ENCODE measurements at regions not wholly inside any gene's neighbourhood (a gene's known extent, or its start where the extent isn't known, plus 50 kb on each side); places are given as distances from the start of the nearest gene placed in this dataset.

DNA sequence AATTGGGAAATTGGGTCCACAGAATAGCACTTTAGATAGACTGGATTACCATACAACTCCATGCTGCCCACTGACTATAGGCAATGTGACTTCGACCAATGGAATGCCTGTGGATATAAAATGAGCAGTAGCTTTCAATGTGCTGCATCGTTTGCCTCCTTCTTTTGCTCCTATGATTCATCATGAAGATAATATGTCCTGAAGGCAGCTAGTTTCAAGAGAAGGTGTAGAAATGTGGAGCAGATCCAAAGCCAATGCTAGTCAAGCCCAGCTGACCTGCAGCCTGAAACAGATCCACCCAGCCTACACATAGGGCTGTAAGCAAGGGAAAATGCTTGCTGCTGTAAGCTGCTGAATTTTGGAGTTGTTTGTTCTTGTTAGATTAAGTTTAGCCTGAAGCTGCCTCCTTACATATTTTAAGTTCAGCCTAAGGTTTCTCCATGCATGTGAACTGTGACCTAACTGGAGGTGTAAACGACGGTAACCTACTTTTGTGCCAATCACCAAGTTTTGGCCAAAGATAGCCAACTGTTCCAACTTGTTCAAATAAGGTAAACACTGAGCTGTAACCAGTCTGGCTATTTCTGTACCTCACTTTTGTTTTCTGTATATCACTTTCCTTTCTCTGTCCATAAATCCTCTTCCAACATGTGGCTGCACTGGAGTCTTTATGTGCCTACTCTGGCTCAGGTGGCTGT is 169.1 kb upstream of the AVPR1A start:
- no peak for DNase-seq

DNA sequence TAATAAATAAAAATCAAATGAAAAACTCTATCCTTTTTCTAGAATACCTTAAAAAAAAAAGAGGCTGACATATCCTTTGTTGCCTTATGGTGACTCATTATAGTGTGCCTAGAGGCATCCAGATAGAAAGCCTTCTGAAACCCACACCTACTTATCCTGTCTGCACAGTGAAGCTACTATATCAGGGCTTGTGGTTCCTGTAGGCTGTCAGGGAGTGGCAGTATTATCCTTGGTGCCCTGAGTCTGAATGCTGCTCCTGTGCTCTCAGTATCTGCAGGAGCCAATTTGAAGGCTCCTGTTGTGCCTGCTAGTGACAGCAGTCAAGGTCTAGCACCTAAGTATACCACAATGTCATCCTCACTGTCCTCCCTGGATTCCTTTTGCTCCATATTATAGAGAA is 168.4 kb upstream of the AVPR1A start:
- peak in 1 of 56 donors; percentile 0 for DNase-seq

DNA sequence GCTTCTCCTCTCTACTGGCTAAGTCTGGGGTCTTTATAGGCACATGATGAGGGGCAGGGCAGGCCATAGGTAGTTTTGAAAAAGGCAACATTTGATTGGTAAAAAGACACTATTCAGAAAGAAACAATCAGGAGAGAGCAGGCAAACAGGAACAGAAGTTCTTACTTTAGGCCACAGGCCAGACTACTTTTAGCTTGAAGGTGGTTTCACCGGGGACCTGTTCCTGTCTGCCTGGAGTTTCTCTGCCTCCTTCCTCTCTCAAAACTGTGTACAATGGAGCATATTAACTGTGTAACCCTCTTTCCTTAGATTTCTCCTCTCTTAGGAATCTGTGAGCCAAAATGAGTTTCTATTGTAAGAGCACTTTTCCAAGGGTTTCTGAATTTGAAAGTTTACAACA is 167.9 kb upstream of the AVPR1A start:
- no peak for DNase-seq

DNA sequence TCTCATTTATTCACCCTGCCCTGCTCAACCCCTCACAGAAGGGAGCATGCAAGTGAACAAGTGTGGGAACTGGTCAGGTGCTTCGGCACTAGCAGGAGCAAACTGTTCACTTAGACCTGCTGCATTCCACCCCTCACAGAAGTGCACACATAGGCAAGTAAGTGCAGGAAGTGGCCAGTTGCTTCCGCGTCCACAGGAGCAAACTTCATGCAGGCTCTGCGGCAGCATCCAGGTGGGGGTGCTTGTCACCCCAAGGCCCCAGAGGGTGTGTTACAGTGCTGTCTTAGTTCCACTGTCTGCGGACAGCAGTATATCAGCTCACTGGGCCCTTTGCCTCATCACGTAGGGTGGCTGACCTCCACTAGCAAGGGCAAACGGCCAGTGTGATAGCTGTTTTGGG is 167.3 kb upstream of the AVPR1A start:
- no peak for DNase-seq

DNA sequence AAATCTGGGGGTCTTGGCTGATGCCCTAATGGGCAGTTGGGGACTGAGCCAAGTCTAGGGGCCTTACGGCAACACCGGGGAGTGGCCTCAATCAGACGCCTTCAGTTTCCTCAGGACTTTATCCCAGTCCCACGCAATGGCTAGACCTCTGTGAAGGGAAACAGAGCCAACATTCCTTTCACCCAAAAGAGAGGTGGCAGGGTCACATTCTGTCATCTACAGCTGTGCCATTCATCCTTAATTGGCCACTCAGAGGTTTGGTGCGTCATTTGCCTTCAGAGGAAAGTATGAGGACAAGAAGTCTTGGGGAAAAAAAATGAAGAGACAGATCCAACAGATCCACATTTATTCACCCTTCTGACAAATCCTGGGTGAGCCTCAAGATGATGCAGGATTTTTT is 166.9 kb upstream of the AVPR1A start:
- DNase-seq, result no peak

DNA sequence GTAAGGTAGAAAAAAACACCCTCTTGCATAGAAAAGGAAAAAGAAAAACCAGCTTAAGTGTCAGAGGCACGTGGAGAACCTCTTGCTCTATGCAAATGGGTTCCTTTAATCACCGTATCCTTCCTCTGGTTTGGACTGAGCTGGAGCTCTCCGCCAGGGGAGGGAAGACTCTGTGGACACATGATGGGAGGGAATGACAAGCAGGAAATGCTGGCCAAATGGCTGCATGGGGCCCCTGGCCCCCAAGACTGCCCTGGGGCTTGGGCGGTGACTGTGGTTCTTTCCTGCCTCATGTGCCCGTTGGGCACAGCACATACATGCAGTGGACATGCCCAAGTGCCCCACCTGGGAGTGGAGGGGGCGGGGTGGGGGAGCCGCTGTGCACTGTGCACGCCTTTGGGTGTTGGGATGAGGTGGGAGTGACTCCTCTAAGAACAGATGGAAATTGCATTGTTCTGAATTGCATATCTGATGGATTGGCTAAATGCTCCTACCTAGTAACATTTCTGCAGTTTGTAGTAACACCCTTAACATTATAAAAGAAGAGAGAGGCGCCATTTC is 166.4 kb upstream of the AVPR1A start:
- no peak for DNase-seq

DNA sequence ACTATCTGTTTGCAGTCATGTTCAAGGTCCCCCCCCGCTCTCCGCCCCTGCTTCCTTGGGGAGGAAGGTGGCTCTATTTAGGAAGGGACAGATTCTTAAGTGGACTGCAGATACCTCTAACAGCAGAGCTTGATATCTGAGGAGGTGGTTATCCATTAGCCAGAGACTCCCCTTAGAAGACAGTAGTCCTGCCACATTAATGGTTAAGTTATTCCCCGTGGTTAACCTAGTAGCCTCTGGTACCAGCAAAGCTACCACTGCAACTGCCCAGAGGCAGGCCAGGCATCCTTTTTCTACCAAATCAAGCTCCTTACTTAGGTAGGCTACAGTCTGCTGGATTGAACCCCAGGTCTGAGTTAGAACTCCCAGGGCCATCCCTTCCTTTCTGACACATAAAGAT is 162.1 kb upstream of the AVPR1A start:
- no peak for DNase-seq

DNA sequence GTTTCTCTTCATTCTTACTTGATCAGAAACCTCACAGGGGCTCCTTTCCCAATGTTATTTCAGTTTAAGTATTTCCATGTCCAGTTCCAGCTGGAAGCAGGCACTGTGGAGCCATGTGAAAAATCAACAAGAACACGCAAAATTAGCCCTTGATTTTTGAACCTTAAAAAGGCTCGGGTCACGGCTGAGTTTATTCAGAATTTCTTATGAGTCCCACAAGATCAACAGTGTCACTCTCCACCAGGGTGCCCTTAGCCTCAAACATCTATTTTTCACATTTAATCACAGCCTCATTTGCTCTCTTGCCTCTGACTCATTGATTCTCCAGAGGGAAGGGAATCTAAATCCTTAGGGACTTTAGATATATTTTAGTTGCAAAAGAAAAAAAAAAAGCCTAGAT is 157.7 kb upstream of the AVPR1A start:
- no peak for DNase-seq

DNA sequence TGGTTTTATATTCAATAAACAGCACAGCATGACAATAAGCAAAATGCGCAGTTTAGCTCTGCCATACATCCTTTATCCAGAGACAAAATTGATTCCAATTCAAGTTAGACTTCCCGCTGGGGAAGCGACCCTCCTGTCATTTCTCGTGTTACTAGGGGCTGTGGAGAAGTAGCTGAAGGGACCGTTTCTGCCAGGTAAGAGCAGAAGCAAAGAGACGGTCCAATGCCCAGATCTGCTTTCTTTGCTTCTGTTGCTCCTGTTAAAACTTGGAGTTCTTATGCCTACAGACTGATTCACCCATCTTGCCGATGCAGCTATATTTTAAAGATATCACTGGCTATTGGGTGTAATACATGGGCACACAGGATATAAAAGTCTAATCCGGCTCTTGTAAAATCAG is 156.8 kb upstream of the AVPR1A start:
- DNase-seq, result no peak

DNA sequence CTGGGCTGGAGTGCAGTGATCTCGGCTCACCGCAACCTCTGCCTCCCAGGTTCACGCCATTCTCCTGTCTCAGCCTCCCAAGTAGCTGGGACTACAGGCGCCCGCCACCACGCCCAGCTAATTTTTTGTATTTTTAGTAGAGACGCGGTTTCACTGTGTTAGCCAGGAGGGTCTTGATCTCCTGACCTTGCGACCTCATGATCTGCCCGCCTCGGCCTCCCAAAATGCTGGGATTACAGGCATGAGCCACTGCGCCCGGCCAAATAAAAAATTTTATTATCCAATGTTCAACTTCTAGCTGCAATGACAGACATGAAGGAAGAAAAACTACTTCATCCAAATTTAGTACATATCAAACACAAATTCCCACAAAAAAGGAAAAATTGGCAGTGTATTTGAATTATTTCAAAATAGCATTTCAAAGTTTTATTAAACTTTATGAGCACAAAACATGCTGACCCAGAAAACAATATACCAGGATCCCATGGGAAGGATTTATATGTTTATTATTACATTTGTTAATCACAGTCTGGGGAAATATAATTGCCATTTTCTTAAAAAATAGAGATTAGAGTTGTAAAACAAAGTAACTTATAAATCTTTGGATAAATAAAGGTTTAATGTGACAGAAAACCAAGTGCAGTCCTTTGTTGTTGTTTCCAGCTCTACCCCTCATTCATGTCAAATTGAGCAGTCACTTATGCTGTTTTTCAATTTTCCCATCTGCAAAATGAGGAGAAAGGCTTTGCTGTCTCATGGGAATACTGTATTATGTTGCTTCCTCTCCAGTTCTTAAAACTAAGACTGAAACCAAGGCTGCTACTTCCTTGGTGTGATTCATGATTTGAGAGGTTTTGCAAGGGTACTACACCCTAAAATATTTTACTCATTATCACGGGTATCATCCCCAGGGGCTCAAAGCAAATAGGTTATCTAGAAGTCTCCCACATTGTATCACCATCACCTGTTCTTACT is 155.2 kb upstream of the AVPR1A start:
- no peak for DNase-seq

DNA sequence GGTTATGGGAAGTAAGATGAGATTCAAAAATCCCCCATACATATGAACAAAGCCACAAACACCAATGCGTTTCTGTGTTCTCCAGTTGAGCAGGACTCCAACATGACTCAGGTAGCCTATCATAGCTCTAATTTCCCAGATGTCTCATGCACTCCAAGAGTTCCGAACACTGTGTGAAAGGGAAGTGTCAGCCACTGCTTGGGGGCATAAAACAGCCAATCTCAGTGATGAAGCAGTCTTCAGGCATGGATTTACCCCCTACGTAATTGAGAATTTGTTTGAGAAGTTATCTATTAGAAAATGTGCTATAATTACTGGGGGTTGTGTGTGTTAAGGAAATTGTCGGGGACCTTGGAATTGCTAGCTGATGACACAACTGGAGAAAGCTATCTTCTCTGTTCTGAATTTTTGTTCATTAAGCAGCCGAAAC is 153.9 kb upstream of the AVPR1A start:
- no peak for DNase-seq

DNA sequence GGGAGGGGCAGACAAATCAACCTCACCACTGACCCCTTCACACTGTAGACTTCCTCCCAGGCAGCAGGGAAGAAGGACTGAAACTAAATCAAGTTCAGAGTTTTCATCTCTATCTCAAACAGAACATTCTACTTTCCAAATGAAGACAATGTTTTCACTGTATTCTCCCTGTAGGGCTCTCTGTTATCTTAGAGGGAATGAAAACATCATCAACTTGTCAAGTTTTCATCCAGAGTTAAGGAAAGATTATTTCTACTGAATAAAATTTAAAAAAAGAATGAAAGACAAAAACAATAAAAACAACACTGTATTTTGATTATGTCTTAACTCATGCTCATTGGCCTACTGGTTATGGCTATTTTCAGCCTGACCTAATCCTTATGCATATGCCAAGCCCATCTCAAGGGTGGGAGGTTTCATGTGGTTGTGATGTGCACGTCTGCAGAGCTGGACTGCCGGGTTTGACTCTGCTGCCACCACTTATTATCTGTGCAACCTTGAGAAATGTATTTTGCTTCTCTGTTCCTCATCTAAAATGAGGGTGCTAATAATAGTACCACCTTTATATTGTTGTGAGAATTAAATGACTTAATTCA is 152.0 kb upstream of the AVPR1A start:
- no peak for DNase-seq

DNA sequence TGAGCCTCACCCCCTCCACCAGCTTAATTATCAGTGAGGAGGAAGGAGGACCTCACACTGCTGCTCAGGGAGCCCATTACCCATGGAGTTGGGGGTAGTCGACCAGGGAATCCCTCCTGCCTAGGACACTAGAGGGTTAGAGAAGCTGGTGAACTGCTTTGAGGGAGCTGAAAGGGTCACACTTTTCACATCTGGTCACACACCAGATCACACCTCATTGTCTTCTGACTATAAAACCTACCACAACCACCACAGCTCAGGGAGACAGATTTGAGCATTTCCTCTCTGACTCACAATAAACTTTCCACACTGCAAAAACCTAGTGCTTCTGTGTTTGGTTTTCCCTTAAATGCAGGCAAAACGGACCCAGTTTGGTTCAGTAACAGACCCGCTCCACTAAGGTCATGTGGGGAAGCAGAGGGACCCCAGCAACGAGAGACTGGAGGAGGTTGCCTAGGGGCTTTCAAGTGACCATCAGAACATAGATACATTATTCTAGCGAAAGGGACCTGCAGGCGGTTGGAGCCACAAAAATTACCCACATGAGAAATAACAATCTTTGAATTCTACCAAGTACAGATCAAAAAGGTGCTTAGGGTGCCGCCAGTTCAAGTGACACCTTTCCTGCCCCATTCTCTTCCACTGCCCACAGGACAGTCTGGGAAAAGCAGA is 151.4 kb upstream of the AVPR1A start:
- no peak for DNase-seq

DNA sequence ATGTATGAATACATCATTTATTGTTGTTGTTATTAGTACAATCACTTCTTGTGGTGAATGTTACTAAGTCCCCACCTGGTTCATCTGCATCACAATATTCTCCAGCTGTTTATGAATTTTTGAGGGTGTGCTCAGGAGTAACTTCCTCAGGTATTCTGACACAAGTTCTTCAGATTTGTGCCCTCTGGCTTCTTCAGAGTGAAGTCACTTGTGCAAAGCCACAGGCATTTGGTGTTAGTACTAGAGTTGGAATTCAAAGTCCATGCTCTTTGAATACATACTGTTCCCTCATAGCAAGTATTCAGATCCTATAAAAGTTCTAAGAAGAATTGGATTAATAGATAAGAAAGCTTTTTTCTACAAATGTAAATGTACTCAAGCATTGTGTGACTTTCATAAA is 150.3 kb upstream of the AVPR1A start:
- no peak for DNase-seq

DNA sequence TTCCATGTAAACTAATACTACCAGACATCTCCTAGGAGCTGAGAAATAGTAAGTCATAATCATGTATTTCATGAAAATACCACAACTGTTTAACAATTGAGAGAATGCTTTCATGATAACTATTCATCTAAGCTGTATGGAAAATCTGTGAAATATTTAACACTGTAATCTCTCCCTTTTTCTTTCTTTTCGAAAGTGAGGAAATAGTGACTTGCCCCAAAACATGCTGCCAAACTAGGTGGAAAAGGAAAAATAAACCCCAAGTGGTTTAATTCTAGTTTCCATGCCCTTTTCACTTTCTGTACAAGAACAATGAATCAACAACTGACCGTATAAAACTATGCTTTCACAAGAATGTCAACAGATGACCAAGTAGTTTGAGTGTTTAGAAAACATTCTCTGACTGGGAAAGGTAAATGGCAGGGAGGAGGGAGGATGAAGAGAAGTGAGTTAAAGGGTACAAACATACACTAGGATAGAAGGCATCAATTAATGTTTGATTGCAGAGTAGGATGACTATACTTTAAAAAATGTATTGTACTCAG is 147.5 kb upstream of the AVPR1A start:
- no peak for DNase-seq

DNA sequence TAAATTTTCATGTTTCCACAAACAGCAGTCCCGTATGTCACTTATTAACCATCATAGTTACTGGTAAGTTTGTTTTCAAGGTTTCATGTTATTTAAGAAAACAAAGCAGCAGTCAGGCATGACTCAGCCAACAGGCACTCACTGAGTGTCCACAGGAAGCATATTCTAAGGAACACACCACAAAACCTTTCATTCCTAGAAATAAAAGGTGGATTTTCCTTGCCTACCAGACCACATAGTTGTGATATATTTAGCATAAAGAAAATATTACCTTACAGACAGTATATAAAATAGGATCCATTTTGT is 143.3 kb upstream of the AVPR1A start:
- no peak for DNase-seq

DNA sequence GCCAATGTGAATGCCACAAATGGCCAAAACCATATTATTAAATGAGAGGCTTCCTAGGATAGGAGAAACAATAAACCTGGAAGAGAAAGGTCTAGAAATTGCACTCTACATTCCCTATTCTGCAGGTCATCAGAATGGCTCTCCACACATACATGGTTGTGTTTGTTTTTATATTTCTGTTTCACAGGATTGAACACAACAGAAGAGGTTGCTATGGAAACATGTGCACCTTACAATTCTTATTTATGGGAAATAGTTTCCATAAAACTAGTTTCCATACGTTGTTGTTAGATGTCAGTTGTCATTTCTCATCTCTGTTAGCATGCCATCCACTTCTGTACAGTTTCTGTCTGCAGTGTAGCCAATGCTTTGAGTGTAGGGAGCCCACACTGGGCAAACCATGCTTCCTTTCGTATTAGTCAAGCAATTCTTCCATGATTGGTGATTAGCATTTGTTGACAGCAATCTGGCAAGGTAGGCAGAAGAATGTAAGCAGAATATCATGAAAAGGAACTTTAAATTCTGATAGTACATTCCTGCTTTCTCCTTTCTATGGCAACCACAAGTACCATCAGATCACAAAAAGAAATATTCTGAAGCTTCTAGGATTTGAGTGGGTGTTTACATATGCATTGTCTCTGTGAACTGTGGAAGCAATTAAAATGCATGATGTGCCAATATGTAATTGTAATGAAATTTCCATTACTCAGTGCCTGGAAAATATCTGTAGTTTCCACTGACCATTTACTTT is 141.6 kb upstream of the AVPR1A start:
- no peak for DNase-seq

DNA sequence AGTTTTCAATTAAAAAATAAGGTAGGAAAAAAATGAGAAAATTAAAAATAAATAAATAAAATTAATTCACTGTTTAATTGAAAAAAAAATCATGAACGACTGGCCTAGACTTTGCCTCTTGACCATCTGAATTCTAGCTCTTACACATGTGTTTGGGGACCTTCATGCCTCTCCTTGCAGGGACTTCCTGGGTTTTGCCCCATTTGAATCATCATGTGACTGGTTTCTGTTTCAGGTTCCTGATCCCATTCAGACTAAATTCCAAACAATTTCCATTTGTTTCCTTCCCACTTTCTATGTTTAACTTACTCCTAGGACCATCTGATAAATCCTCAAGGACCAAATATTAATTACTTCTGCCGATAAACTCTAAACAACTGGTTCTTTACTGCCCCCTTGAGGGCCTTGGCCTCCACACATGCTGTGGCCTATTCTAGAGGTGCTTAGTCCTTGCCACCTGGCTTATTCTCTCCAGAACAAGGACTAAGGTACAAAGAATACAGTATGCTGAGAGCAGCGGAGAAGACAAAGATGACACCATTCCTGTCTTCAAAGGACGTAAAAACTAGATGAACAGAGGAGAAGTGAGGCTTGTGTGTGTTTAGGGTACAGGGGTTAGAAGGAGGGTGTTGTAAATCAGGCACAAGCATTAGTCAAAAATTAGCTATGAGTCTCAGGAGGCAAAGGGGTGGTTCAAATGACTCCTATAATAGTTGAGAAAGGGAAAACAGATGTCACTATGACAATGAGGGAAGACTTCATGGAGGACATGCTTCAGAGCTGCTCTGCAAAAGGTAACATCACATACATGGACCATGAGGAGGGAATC is 125.8 kb upstream of the AVPR1A start:
- peak in 2 of 56 donors; percentile 0 to 3 for DNase-seq

DNA sequence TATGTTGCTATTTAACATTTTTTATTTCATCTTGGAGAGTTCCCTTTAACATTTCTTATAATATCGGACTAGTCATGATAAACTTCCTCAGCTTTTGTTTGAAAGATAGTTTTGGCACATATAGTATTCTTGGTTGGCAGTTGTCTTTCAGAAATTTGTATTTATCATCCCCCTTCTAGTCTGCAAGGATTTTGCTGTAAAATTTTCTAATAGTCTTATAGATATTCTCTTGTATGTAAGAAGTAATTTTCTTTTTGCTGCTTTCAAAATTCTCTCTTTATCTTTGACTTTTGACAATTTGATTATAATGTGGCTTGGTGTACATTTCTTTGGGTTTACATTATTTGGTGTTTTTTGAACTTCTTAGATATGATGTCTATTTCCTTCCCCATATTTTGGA is 116.0 kb upstream of the AVPR1A start:
- DNase-seq, result no peak

DNA sequence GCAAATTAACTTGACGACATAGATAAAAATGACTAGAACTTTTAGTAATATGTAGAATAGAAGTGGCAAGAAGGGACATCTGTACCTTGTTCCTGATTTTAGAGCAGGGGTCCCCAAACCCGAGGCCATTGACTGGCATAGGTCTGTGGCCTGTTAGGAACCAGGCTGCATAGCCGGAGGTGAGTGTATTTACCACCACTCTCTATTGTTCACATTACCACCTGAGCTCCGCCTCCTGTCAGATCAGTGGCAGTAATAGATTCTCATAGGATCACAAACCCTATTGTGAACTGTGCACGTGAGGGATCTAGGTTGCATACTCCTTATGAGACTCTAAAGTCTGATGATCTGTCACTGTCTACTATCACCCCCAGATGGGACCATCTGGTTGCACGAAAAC is 113.6 kb upstream of the AVPR1A start:
- no peak for DNase-seq

All from amygdala (tissue), 56 donors.